ENCODE measurements at regions not wholly inside any gene's neighbourhood (a gene's known extent, or its start where the extent isn't known, plus 50 kb on each side); places are given as distances from the start of the nearest gene placed in this dataset.
"Not testable (repeated sequence)": the region's sequence is repeated elsewhere in the genome, so short reads cannot be mapped to it uniquely, and the experiment has no call there.

DNA sequence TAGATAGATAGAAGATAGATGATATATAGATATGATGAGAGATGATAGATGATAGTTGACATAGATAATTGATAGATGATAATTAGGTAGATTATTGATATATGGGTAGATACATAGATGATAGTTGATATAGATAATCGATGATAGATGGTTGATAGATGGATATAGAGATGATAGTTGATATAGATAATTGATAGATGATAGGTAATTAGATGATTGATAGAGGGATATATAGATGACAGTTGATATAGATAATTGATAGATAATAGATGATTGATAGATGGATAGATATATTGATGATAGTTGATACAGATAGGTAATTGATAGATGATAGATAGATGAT is 72.3 kb downstream of the PRR15 start:
- H3K27ac ChIP-seq (ENCODE audit: low read length), result no peak overlapping the region
- H3K4me1 ChIP-seq (ENCODE audit: control insufficient read depth, insufficient read depth, low read length), result no peaks in the 10 kb centered on the region
- intact Hi-C loops (cut with micrococcal nuclease; ENCODE audit: unreplicated experiment), result loop anchor here (10.0 kb wide), 1 partner anchor 289 kb away; no protein-coding TSS in a partner anchor
- H3K4me3 ChIP-seq (ENCODE audit: low read depth in 2 of 2, low read length in 2 of 2), result no peak overlapping the region
- H3K27me3 ChIP-seq (ENCODE audit: control insufficient read depth, insufficient read depth, low read length), result no peaks in the 10 kb centered on the region
- TF ChIP-seq, protein P1, sequence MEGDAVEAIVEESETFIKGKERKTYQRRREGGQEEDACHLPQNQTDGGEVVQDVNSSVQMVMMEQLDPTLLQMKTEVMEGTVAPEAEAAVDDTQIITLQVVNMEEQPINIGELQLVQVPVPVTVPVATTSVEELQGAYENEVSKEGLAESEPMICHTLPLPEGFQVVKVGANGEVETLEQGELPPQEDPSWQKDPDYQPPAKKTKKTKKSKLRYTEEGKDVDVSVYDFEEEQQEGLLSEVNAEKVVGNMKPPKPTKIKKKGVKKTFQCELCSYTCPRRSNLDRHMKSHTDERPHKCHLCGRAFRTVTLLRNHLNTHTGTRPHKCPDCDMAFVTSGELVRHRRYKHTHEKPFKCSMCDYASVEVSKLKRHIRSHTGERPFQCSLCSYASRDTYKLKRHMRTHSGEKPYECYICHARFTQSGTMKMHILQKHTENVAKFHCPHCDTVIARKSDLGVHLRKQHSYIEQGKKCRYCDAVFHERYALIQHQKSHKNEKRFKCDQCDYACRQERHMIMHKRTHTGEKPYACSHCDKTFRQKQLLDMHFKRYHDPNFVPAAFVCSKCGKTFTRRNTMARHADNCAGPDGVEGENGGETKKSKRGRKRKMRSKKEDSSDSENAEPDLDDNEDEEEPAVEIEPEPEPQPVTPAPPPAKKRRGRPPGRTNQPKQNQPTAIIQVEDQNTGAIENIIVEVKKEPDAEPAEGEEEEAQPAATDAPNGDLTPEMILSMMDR (IDR thresholded peaks at IDR 0.05), result peak; percentile 35; the same call in 1 of the 2 replicates
- TF ChIP-seq POLR2AphosphoS5 (IDR thresholded peaks at IDR 0.05; ENCODE audit: low read depth, low read length), result no peak
- TF ChIP-seq, protein P2, sequence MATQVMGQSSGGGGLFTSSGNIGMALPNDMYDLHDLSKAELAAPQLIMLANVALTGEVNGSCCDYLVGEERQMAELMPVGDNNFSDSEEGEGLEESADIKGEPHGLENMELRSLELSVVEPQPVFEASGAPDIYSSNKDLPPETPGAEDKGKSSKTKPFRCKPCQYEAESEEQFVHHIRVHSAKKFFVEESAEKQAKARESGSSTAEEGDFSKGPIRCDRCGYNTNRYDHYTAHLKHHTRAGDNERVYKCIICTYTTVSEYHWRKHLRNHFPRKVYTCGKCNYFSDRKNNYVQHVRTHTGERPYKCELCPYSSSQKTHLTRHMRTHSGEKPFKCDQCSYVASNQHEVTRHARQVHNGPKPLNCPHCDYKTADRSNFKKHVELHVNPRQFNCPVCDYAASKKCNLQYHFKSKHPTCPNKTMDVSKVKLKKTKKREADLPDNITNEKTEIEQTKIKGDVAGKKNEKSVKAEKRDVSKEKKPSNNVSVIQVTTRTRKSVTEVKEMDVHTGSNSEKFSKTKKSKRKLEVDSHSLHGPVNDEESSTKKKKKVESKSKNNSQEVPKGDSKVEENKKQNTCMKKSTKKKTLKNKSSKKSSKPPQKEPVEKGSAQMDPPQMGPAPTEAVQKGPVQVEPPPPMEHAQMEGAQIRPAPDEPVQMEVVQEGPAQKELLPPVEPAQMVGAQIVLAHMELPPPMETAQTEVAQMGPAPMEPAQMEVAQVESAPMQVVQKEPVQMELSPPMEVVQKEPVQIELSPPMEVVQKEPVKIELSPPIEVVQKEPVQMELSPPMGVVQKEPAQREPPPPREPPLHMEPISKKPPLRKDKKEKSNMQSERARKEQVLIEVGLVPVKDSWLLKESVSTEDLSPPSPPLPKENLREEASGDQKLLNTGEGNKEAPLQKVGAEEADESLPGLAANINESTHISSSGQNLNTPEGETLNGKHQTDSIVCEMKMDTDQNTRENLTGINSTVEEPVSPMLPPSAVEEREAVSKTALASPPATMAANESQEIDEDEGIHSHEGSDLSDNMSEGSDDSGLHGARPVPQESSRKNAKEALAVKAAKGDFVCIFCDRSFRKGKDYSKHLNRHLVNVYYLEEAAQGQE (IDR thresholded peaks at IDR 0.05; ENCODE audit: insufficient read depth in 1 of 2, low read depth in 2 of 2, low read length in 1 of 2), result no peak
- POLR2A ChIA-PET, result no interaction called here
- CTCF ChIA-PET, result interaction anchor here (0.8 kb wide), 1 partner anchor 40 kb away, joined by 3 read pairs; no protein-coding TSS in a partner anchor
- in situ Hi-C loops (cut with HindIII; ENCODE audit: low pct_unique_long_range_greater_than_20kb, low sequenced_read_pairs), result no loop called here
- ATAC-seq, result no peak
- no TSS peak for BruUV-seq (replicated peaks)
- no peaks in the 10 kb centered on the region for H3K36me3 ChIP-seq (ENCODE audit: control insufficient read depth, insufficient read depth, low read length)
- no peak for DNase-seq (ENCODE audit: low read depth, low spot score)
- no peaks in the 10 kb centered on the region for H3K9me3 ChIP-seq (ENCODE audit: control insufficient read depth, insufficient read depth, low read depth, low read length)

DNA sequence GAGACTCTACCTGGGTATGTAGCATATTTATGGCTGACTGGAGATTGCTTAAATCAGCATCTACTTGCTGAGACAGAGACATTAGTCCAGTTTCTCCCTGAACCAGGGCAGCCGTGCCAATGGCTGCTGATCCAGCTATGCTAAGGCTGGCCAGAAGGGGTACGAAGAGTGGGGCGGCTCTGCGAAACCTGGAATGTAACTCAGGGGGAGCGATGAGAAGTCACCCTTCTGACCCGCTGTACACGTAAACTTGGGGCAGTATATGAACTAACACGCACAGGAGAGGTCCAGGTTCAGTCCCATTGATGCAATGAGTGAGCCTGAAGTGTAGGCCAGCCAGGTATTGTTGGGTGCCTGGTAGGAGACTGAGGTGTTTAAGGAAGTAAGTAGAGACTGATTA is 73.7 kb downstream of the PRR15 start:
- no TSS peak for BruUV-seq (replicated peaks)
- no peak overlapping the region for H3K4me3 ChIP-seq (ENCODE audit: low read depth in 2 of 2, low read length in 2 of 2)
- H3K36me3 ChIP-seq (ENCODE audit: control insufficient read depth, insufficient read depth, low read length), result no peaks in the 10 kb centered on the region
- H3K4me1 ChIP-seq (ENCODE audit: control insufficient read depth, insufficient read depth, low read length), result no peaks in the 10 kb centered on the region
- no peak overlapping the region for H3K27ac ChIP-seq (ENCODE audit: low read length)
- ChIA-PET POLR2A (interaction anchor here (0.6 kb wide), 1 partner anchor 1109 kb away, joined by 13 read pairs; no protein-coding TSS in a partner anchor), CTCF (no interaction called here)
- no peak for TF ChIP-seq TCF7L2 (IDR thresholded peaks at IDR 0.05; ENCODE audit: low read depth, low read length)
- no peak for TF ChIP-seq SIN3A (IDR thresholded peaks at IDR 0.05; ENCODE audit: borderline replicate concordance, insufficient read depth, low read depth, low read length)
- TF ChIP-seq, protein P2 (IDR thresholded peaks at IDR 0.05; ENCODE audit: insufficient read depth in 1 of 2, low read depth in 2 of 2, low read length in 1 of 2), result no peak
- TF ChIP-seq POLR2AphosphoS5 (IDR thresholded peaks at IDR 0.05; ENCODE audit: low read depth, low read length), result no peak
- intact Hi-C loops (cut with micrococcal nuclease; ENCODE audit: unreplicated experiment), result loop anchor here (10.0 kb wide), 1 partner anchor 287 kb away; no protein-coding TSS in a partner anchor
- no peaks in the 10 kb centered on the region for H3K27me3 ChIP-seq (ENCODE audit: control insufficient read depth, insufficient read depth, low read length)
- in situ Hi-C loops (cut with HindIII; ENCODE audit: low pct_unique_long_range_greater_than_20kb, low sequenced_read_pairs), result no loop called here
- ATAC-seq (no peak), DNase-seq (ENCODE audit: low read depth, low spot score) (no peak)
- H3K9me3 ChIP-seq (ENCODE audit: control insufficient read depth, insufficient read depth, low read depth, low read length), result no peaks in the 10 kb centered on the region

DNA sequence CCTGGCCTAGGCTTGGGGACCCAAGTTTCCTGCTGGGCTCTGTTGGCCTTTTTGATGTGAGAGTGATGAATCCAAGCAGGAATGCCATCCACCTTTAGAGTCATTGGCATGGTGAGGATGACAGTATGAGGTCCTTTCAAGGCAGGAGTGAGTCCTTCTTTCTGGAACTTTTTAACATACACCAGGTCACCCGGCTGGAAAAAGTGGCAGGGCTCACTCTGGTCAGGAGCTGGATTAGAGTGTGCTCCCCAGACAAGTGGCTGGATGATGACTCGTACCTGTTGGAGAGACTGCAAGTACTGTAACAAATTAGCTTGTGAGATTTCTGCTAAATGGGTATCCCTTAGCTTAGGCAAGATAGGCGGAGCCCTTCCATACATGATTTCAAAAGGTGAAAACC is 75.2 kb downstream of the PRR15 start:
- H3K27me3 ChIP-seq (ENCODE audit: control insufficient read depth, insufficient read depth, low read length); H3K4me3 ChIP-seq (ENCODE audit: low read depth in 2 of 2, low read length in 2 of 2); BruUV-seq (replicated peaks); H3K36me3 ChIP-seq (ENCODE audit: control insufficient read depth, insufficient read depth, low read length); ATAC-seq; H3K9me3 ChIP-seq (ENCODE audit: control insufficient read depth, insufficient read depth, low read depth, low read length); DNase-seq (ENCODE audit: low read depth, low spot score); CTCF ChIA-PET; POLR2A ChIA-PET; H3K4me1 ChIP-seq (ENCODE audit: control insufficient read depth, insufficient read depth, low read length); H3K27ac ChIP-seq (ENCODE audit: low read length); in situ Hi-C loops (cut with HindIII; ENCODE audit: low pct_unique_long_range_greater_than_20kb, low sequenced_read_pairs): not testable (repeated sequence)
- intact Hi-C loops (cut with micrococcal nuclease; ENCODE audit: unreplicated experiment), result loop anchor here (10.0 kb wide), 1 partner anchor 286 kb away; no protein-coding TSS in a partner anchor

Measured in Panc1 (cell line).